ENCODE measurements at regions not wholly inside any gene's neighbourhood (a gene's known extent, or its start where the extent isn't known, plus 50 kb on each side); places are given as distances from the start of the nearest gene placed in this dataset.
A peak's percentile ranks its signal among the peaks of the same experiment; 100 is the strongest.

GRCh38 chr16:89035669-89036570, 57.7 kb upstream of the ACSF3 start:
- no peak for DNase-seq
- 71 to 82% methylated on average over 6 to 22 of the region's 22 CpGs for WGBS, 2 experiments (ENCODE audit: insufficient coverage in 1 of 2, insufficient read length in 1 of 2)
- Mint-ChIP-seq H3K27ac (no peak overlapping the region), H3K27me3 (ENCODE audit: insufficient read depth) (peaks cover 8% of the 10 kb centered on the region), H3K4me3 (no peak overlapping the region), H3K36me3 (ENCODE audit: low read depth) (no peaks in the 10 kb centered on the region), H3K9me3 (peaks cover 8% of the 10 kb centered on the region), H3K4me1 (peaks cover 10% of the 10 kb centered on the region)
- TF ChIP-seq CTCF (conservative IDR thresholded peaks at IDR 0.05): no peak
- H3K4me1 ChIP-seq (ENCODE audit: control insufficient read depth, insufficient read depth, low read length): no peaks in the 10 kb centered on the region
- H3K4me3 ChIP-seq (ENCODE audit: low read length): no peak overlapping the region
- H3K9ac ChIP-seq (ENCODE audit: extremely low read depth, low read length, poor library complexity, severe bottlenecking): no peak overlapping the region
- H3K27ac ChIP-seq (ENCODE audit: low read depth, low read length): no peak overlapping the region
- H3K27me3 ChIP-seq (ENCODE audit: control insufficient read depth, insufficient read depth, low read length, poor library complexity, severe bottlenecking): no peaks in the 10 kb centered on the region
- no peaks in the 10 kb centered on the region for H3K9me3 ChIP-seq (ENCODE audit: control insufficient read depth, low read length)
- H3K36me3 ChIP-seq (ENCODE audit: control insufficient read depth, insufficient read depth, low read length): no peaks in the 10 kb centered on the region

- Histone ChIP-seq H3K4me3 (ENCODE audit: low read length) (no peak overlapping the region), H3K9ac (ENCODE audit: extremely low read depth, low read length, poor library complexity, severe bottlenecking) (no peak overlapping the region), H3K27me3 (ENCODE audit: control insufficient read depth, insufficient read depth, low read length, poor library complexity, severe bottlenecking) (no peaks in the 10 kb centered on the region), H3K9me3 (ENCODE audit: control insufficient read depth, low read length) (no peaks in the 10 kb centered on the region), H3K4me1 (ENCODE audit: control insufficient read depth, insufficient read depth, low read length) (no peaks in the 10 kb centered on the region), H3K27ac (ENCODE audit: low read depth, low read length) (no peak overlapping the region), H3K36me3 (ENCODE audit: control insufficient read depth, insufficient read depth, low read length) (no peaks in the 10 kb centered on the region)
- H3K4me1 Mint-ChIP-seq: peaks cover 10% of the 10 kb centered on the region
- no peak for TF ChIP-seq CTCF (conservative IDR thresholded peaks at IDR 0.05)
- WGBS, 2 experiments (ENCODE audit: insufficient coverage in 1 of 2, insufficient read length in 1 of 2): 85 to 91% methylated on average over 14 to 15 of the region's 15 CpGs
- peaks cover 3% of the 10 kb centered on the region for H3K9me3 Mint-ChIP-seq
- H3K27ac Mint-ChIP-seq: no peak overlapping the region
- peaks cover 6% of the 10 kb centered on the region for H3K27me3 Mint-ChIP-seq (ENCODE audit: insufficient read depth)
- no peak for DNase-seq
- no peaks in the 10 kb centered on the region for H3K36me3 Mint-ChIP-seq (ENCODE audit: low read depth)
- H3K4me3 Mint-ChIP-seq: no peak overlapping the region
Observed at GRCh38 chr16:89036776-89037175, 56.9 kb upstream of the ACSF3 start.

- H3K27me3 ChIP-seq (ENCODE audit: control insufficient read depth, insufficient read depth, low read length, poor library complexity, severe bottlenecking): no peaks in the 10 kb centered on the region
- Mint-ChIP-seq H3K27ac (no peak overlapping the region), H3K4me1 (peaks cover 10% of the 10 kb centered on the region), H3K27me3 (ENCODE audit: insufficient read depth) (peaks cover 2% of the 10 kb centered on the region), H3K36me3 (ENCODE audit: low read depth) (no peaks in the 10 kb centered on the region), H3K4me3 (no peak overlapping the region), H3K9me3 (peaks cover 2% of the 10 kb centered on the region)
- DNase-seq: peak; percentile 93
- no peaks in the 10 kb centered on the region for H3K36me3 ChIP-seq (ENCODE audit: control insufficient read depth, insufficient read depth, low read length)
- H3K4me1 ChIP-seq (ENCODE audit: control insufficient read depth, insufficient read depth, low read length): no peaks in the 10 kb centered on the region
- H3K4me3 ChIP-seq (ENCODE audit: low read length): no peak overlapping the region
- H3K27ac ChIP-seq (ENCODE audit: low read depth, low read length): no peak overlapping the region
- WGBS, 2 experiments (ENCODE audit: insufficient coverage in 1 of 2, insufficient read length in 1 of 2): 54 to 63% methylated on average over 9 to 30 of the region's 30 CpGs
- no peaks in the 10 kb centered on the region for H3K9me3 ChIP-seq (ENCODE audit: control insufficient read depth, low read length)
- no peak for TF ChIP-seq CTCF (conservative IDR thresholded peaks at IDR 0.05)
- H3K9ac ChIP-seq (ENCODE audit: extremely low read depth, low read length, poor library complexity, severe bottlenecking): no peak overlapping the region
Observed at GRCh38 chr16:89037261-89038152, 56.1 kb upstream of the ACSF3 start.
